A673 (cell line): ENCODE measurements at regions not wholly inside any gene's neighbourhood (a gene's known extent, or its start where the extent isn't known, plus 50 kb on each side); places are given as distances from the start of the nearest gene placed in this dataset.

ENCODE experiments used
- BruUV-seq: library from RNA; stranded (reverse); fragments of 400-500 nt; replicated peaks from 2 replicates; lab custom pipeline; 2021; lab: Mats Ljungman, UMichigan
- CTCF ChIA-PET: fragments of 300-600 bp; sonication (Branson Sonifier 250); formaldehyde crosslinking; loops from one replicate; lab custom pipeline; 2022; ENCODE audit warnings: antibody characterized with exemption; lab: Charles Lee
- POLR2A ChIA-PET: fragments of 300-600 bp; sonication (Branson Sonifier 250); formaldehyde crosslinking; loops from one replicate; lab custom pipeline; 2022; ENCODE audit warnings: antibody characterized with exemption; ENCODE audit not compliant: low non-redundant PET; lab: Charles Lee
- DNase-seq: peaks from one replicate; pipeline ENCODE4 v3.0.0-alpha.2; 2015; ENCODE audit warnings: low spot score
- H3K27ac ChIP-seq: fragments of 200-600 bp; sonication (generic); 2 replicates; pipeline ENCODE4 v1.5.1; 2016; ENCODE audit warnings: mixed run types, low read depth, mild to moderate bottlenecking, mixed read lengths, antibody characterized with exemption, low read length; ENCODE audit not compliant: poor library complexity, severe bottlenecking
- H3K27me3 ChIP-seq: fragments of 200-600 bp; sonication (generic); replicated peaks from 2 replicates; pipeline ENCODE4 v1.6.1; 2017; ENCODE audit warnings: mixed run types, low read depth, mild to moderate bottlenecking, mixed read lengths, antibody characterized with exemption, low read length; ENCODE audit not compliant: insufficient read depth, poor library complexity
- H3K36me3 ChIP-seq: fragments of 200-600 bp; sonication (generic); 2 replicates; pipeline ENCODE4 v1.6.1; 2016; ENCODE audit warnings: mixed run types, mild to moderate bottlenecking, mixed read lengths, antibody characterized with exemption, low read length; ENCODE audit not compliant: insufficient read depth, poor library complexity, severe bottlenecking
- H3K4me1 ChIP-seq: fragments of 200-600 bp; sonication (generic); 2 replicates; pipeline ENCODE4 v1.6.1; 2017; ENCODE audit warnings: mixed run types, mild to moderate bottlenecking, mixed read lengths, antibody characterized with exemption, low read length; ENCODE audit not compliant: insufficient read depth, poor library complexity, severe bottlenecking
- H3K4me3 ChIP-seq: fragments of 200-600 bp; sonication (generic); 2 replicates; pipeline ENCODE4 v1.5.1; 2016; ENCODE audit warnings: low read depth, mixed run types, mild to moderate bottlenecking, mixed read lengths, low read length; ENCODE audit not compliant: poor library complexity, severe bottlenecking
- H3K9me3 ChIP-seq: fragments of 200-600 bp; sonication (generic); 2 replicates; pipeline ENCODE4 v1.6.1; 2016; ENCODE audit warnings: mixed run types, low read depth, mild to moderate bottlenecking, mixed read lengths, antibody characterized with exemption, low read length; ENCODE audit not compliant: poor library complexity, severe bottlenecking
- CTCF ChIP-seq: fragments of 300-800, 200-600 bp; sonication (generic); conservative IDR thresholded peaks from 2 replicates; pipeline ENCODE4 v1.5.1; 2017; ENCODE audit warnings: low read depth, mild to moderate bottlenecking, antibody characterized with exemption, low read length, moderate library complexity, mixed read lengths
- EZH2 ChIP-seq: fragments of 200-600 bp; sonication (generic); IDR thresholded peaks from 2 replicates; pipeline ENCODE4 v1.6.1; 2017; ENCODE audit warnings: borderline replicate concordance, low read depth, mild to moderate bottlenecking, mixed read lengths, antibody characterized with exemption, low read length; ENCODE audit not compliant: poor library complexity, severe bottlenecking
- intact Hi-C: fragments of 100-400 bp; cut with micrococcal nuclease; formaldehyde crosslinking; loops from one replicate; pipeline ENCODE4 v1.10.0; 2022; ENCODE audit not compliant: unreplicated experiment

- H3K4me3 ChIP-seq = no peak overlapping the region
- DNase-seq = peak; percentile 49
- no peaks in the 10 kb centered on the region for H3K27me3 ChIP-seq
- peak overlapping the region; percentile 26 for H3K27ac ChIP-seq
- peaks cover 18% of the 10 kb centered on the region for H3K4me1 ChIP-seq
- H3K9me3 ChIP-seq = no peaks in the 10 kb centered on the region
- no TSS peak for BruUV-seq
- ChIA-PET CTCF (no interaction called here), POLR2A (no interaction called here)
- intact Hi-C loops = no loop called here
- no peaks in the 10 kb centered on the region for H3K36me3 ChIP-seq
- TF ChIP-seq EZH2 (no peak), CTCF (no peak)
Observed at GRCh38 chr11:130653838-130654636, 205.6 kb downstream of the ADAMTS15 start.

DNA sequence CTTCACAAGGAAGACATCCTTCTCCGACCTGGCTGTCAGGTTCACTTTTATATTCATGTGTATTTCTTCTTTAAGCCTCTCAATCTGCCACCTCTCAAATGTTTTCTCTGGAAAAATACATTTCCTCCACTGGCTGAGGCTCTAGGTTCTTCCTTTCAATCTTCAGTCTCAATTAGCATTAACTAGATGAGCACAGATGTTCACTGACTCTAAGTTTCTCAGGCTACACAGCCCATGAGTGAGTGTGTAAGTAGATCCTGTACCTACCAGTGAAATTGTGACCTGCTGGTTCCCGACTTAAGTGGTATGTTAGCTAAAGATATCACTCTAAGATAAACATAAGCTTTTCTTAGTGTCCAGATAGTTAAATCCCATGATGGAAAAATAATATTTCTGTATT is 206.9 kb downstream of the ADAMTS15 start:
- TF ChIP-seq EZH2 (no peak), CTCF (no peak)
- Histone ChIP-seq H3K4me3 (no peak overlapping the region), H3K27ac (no peak overlapping the region), H3K27me3 (no peaks in the 10 kb centered on the region), H3K9me3 (no peaks in the 10 kb centered on the region), H3K36me3 (no peaks in the 10 kb centered on the region), H3K4me1 (peaks cover 18% of the 10 kb centered on the region)
- POLR2A ChIA-PET = no interaction called here
- intact Hi-C loops = no loop called here
- no TSS peak for BruUV-seq
- CTCF ChIA-PET = no interaction called here
- no peak for DNase-seq

DNA sequence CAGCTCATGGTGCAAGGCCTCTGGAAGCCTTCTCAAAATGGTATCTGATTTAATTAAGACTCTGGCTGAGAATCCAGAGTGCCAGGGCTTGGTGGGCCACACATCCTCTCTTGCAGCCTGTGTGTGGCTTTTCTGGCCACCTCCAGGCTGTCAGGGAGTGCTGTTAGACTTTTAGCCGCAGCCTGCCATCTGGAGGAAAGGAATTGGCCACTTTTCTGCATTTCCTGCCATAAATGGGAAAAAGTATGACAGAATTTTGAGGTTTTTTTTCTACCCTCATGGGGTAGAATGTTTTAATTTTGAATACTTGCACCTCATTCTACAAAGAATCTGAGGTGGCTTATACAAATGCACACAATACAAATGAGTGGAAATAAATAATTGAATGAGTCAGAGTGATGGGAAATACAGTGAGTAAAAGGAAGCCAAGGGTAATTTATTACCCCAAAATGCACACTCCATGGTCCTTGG is 218.4 kb downstream of the ADAMTS15 start:
- Histone ChIP-seq H3K27me3 (no peaks in the 10 kb centered on the region), H3K36me3 (no peaks in the 10 kb centered on the region), H3K4me3 (no peak overlapping the region), H3K4me1 (no peaks in the 10 kb centered on the region), H3K9me3 (no peaks in the 10 kb centered on the region), H3K27ac (no peak overlapping the region)
- ChIA-PET POLR2A (no interaction called here), CTCF (no interaction called here)
- peak; percentile 52 for DNase-seq
- intact Hi-C loops = no loop called here
- no TSS peak for BruUV-seq
- peak; percentile 18; the same call in 1 of the 2 replicates for TF ChIP-seq CTCF
- no peak for TF ChIP-seq EZH2
